CD4-positive, alpha-beta T cell treated with Interleukin-6 for 4 hours (primary cell): ENCODE measurements at regions not wholly inside any gene's neighbourhood (a gene's known extent, or its start where the extent isn't known, plus 50 kb on each side); places are given as distances from the start of the nearest gene placed in this dataset.
A peak's percentile ranks its signal among the peaks of the same experiment; 100 is the strongest.
"Not testable (repeated sequence)": the region's sequence is repeated elsewhere in the genome, so short reads cannot be mapped to it uniquely, and the experiment has no call there.

Experiments
- DNase-seq: peaks from one replicate; pipeline ENCODE4 v3.0.0-alpha.2; 2020; ENCODE audit warnings: mixed read lengths

GRCh38 chr2:234373481-234374149 lies 123.3 kb downstream of the ARL4C start:
- peak; percentile 50 for DNase-seq

DNA sequence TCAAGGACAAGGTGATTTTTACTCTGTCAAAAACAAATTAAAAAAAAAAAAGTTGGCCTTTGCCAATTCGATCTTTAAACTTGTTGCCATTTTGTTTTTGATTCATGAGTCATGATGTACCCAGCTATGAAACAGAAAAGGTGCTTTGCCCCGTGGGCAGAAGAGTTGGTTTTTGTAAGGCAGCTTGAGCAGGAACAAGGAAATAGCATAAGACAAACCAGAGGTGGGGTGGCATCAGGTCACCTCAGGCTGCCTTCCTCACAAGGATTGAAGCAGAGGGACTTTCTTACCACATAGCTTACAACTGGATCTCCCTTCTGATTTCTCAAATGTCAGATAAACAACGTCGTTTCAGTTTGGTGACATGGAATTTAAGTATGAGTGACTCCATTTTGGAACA lies 123.8 kb downstream of the ARL4C start:
- DNase-seq: peak; percentile 62

DNA sequence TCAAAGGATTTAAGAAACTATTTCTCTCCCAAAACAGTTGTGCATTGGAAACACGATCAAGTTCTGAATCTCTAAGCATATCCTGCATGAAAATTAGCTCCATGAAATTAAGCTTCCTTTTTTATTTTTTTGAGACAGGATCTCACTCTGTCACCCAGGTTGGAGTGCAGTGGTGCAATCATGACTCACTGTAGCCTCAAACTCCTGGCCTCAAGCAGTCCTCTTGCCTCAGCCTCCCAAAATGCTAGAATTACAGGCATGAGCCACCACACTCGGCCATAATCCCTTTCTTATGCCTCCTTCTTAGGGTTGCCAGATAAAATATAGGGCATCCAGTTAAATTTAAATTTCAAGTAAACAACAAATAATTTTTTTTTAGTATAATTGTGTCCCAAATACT lies 124.4 kb downstream of the ARL4C start:
- no peak for DNase-seq

GRCh38 chr2:234368861-234369261 lies 128.0 kb downstream of the ARL4C start:
- peak; percentile 74 for DNase-seq

DNA sequence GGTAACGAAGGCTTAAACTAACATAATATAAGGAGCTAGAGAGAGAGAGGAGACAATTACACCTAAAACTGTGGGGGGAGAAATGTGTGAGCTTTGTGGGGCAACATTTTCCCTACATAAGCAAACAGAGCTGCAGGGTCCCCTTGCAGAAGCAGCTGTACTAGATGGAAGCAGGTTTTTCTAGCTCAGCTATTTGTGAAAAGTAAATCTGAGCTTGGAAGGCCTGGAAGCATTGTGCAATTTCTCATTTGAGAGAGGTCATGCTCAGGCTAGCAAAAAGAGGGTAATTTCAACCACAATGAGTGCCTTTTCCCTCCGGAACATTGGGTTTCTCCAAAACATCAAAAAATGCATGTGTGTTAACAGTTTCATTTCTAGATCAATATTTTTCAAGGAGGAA lies 130.0 kb downstream of the ARL4C start:
- DNase-seq: no peak

DNA sequence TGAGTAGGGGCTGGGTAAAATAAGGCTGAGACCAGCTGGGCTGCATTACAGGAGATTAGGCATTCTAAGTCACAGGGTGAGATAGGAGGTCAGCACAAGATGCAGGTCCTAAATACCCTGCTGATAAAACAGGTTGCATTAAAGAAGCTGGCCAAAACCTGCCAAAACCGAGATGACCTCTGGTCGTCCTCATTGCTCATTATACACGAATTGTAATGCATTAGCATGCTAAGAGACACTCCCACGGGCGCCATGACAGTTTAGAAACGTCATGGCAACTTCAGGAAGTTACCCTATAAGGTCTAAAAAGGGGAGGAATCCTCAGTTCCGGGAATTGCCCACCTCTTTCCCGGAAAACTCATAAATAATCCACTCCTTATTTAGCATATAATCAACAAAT lies 132.2 kb downstream of the ARL4C start:
- no peak for DNase-seq

GRCh38 chr2:234363647-234364294 lies 133.1 kb downstream of the ARL4C start:
- DNase-seq: no peak

DNA sequence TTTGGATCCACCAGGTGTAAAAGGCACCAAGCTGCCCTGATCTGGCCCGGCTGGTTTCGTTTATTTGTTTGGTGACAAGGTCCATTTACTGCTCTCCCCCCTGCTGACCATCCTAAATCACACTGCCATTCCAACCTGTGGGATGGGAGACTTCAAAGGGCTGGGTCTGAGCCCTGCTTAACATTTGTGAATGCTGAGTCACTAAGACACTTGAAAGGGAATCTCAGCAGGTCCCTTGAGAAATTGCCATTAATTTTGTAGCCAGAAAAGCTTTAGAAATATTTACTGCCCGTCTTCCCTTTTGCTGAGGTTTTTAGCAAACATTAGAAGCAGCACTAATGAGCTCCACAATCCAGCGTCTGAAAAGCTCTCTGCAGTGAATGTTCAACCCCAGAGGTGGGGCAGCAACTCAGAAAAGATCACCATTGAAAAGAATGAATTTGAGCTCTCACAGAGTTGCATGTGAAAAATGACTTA lies 133.8 kb downstream of the ARL4C start:
- DNase-seq: no peak

GRCh38 chr2:234360313-234360975 lies 136.4 kb downstream of the ARL4C start:
- DNase-seq: not testable (repeated sequence)

DNA sequence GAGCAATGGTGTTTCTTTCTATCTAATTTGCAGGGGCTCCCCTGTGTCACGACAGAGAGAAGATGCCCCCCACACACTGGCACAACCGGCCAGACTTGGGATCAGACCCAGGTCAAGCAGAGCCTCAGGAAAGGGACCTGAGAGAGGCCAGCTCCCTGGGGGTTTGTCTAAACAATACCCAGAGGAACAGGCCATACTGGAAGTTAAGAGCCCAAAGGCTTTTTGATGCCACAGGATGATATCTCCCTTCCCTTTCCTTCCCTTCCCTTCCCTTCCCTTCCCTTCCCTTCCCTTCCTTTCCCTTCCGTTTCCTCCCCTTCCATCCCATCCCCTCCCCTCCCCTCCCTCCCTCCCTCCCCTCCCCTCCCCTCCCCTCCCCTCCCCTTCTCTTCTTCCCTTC lies 139.2 kb downstream of the ARL4C start:
- DNase-seq: no peak

GRCh38 chr2:234355808-234356365 lies 141.0 kb downstream of the ARL4C start:
- no peak for DNase-seq

DNA sequence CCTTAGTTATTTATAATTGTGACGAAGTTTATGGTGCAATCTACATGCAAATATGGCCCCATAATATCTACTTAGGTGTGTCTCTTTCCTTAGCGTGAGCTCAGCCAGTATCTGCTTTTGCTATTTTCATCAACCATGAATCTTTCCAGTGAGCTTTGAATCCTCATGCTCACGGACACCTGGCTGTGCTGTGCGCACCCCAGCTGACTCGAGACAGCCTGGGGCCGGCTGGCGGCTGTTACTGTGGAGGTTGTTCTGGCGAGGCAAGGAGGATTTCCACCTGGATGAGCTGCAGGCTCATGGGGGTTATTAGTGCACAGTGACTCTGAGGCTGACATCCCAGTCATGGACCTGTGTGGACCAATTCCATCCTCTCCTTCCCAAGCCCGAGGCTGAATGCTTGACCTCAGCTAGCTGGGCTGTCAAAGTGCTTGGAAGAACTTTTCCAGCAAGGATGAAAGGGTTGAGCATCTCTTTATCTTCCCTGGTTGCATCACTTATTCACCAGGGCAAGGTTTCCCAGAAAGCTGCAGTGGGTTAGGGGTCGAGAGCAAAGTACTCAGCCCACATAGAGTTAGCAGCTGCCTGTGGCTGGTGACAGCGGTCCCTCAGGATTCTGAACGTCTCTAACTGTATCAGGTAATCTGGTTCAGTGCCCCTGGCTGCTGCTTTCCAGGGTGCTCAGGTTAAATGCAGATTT lies 141.7 kb downstream of the ARL4C start:
- DNase-seq: no peak

DNA sequence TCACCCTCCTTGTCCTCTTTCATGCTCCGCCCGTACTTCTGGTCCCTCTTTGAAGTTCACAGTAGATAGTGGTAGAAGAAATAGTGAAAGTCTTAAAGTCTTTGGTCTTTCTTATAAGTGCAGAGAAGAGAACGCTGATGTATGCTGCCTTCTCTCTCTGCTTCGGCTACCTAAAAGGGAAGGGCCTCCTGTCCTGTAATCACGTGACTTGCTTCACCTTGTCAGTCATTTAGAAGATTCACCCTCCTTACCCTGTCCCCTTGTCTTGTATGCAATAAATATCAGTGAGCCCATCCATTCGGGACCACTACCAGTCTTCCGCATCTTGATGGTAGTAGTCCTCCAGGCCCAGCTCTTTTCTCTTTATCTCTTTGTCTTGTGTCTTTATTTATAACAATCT lies 144.6 kb downstream of the ARL4C start:
- DNase-seq: no peak

- DNase-seq: not testable (repeated sequence)
Measured at GRCh38 chr2:234351866-234352265, 145.0 kb downstream of the ARL4C start.

DNA sequence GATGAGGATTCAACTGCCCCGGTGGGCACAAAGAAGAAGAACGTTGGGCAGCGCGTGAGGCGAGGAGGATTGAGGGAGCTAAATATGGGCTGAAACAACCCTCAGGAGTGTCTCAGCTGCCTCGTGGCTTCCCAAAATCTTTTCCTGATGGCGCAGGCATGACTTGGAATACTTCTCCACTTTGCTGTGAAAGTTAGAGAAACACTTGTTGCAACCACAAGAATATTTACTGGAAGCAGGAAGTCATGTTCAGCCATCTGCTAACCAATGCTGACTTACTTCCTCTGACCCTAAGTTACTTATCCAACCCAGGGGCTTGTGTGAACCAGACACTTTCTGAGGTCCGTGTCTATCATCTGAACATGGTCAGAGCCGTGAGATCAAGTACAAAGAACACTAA lies 148.8 kb downstream of the ARL4C start:
- DNase-seq: no peak

DNA sequence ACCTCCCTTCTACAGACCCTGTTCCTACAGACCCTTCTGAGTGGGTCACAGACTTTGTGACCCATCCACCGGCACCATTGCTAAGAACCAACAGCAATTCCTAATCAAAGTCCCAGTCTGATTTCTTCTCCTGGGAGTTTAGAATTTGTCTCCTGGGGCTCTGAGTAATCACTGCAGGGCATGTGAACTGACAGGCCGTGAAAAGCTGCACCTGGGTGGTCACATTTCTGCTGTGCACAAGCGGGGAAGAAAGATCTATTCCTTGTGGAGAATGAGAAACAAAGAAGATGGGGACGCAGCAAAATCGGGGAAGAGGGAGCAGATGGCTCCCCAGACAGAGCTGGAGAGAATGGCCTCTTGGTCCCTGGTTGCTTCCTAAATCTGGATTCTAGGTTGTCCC lies 151.0 kb downstream of the ARL4C start:
- no peak for DNase-seq

- no peak for DNase-seq
Measured at GRCh38 chr2:234344012-234344411, 152.9 kb downstream of the ARL4C start.

GRCh38 chr2:234343372-234343771 lies 153.5 kb downstream of the ARL4C start:
- DNase-seq: no peak

DNA sequence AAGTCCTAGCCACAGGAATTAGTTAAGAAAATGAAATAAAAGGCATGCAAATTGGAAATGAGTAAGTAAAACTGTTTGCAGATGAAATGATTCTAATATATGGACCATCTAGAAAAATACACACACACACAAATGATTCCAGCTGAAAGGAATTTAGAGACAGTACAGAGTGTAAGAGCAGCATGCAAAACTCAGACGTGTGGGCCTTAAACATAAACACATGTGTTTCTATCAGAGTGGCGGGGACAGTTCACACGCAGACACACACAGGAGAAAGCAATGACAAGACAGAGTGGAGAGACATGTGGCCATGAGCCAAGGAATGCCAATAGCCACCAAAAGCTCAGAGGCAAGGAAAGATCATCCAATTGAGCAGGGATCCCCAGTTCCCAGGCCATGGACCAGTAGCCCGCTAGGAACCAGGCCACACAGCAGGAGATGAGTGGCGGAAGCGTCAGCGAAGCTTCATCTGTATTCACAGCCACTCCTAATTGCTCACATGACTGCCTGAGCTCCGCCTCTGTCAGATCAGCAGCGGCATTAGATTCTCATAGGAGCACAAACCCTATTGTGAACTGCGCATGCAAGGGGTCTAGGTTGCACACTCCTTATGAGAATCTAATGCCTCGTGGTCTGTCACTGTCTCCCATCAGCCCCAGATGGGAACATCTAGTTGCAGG lies 155.4 kb downstream of the ARL4C start:
- DNase-seq: no peak

DNA sequence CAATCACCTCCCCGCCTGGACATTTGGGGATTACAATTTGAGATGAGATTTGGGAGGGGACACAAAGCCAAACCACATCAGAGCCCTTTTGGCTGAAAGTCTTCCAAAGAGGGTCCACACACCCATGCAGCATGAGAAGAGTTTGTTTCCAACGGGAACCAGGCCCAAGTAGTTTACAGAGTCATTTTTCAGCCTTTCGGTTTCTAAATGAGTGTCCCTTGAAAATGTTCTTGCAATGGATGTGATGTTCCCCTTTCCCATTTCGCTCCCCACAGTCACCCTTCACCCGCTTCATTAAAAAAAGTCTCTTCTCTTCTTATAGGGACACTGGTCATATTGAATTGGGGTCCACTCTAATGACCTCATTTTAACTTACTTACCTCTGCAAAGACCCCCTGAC lies 157.4 kb downstream of the ARL4C start:
- DNase-seq: no peak

GRCh38 chr2:234339011-234339410 lies 157.9 kb downstream of the ARL4C start:
- no peak for DNase-seq

GRCh38 chr2:234335661-234336228 lies 161.1 kb downstream of the ARL4C start:
- DNase-seq: peak; percentile 81
